Neural crest cell (in vitro differentiated cells): ENCODE measurements at regions not wholly inside any gene's neighbourhood (a gene's known extent, or its start where the extent isn't known, plus 50 kb on each side); places are given as distances from the start of the nearest gene placed in this dataset.

Experiments
- DNase-seq: peaks from one replicate; pipeline ENCODE4 v3.0.0; 2021; ENCODE audit warnings: low read depth, mixed read lengths, low spot score
- H3K27ac Mint-ChIP-seq: one replicate; pipeline ENCODE4 v1.8.0; 2021; ENCODE audit warnings: mild to moderate bottlenecking, mixed read lengths; ENCODE audit not compliant: unreplicated experiment
- H3K27me3 Mint-ChIP-seq: 2 replicates; pipeline ENCODE4 v1.8.0; 2021; ENCODE audit warnings: low read depth, mild to moderate bottlenecking, mixed read lengths
- H3K36me3 Mint-ChIP-seq: 2 replicates; pipeline ENCODE4 v1.8.0; 2021; ENCODE audit warnings: low read depth, mild to moderate bottlenecking, mixed read lengths
- H3K4me1 Mint-ChIP-seq: 2 replicates; pipeline ENCODE4 v1.8.0; 2021; ENCODE audit warnings: mixed read lengths
- H3K4me3 Mint-ChIP-seq: one replicate; pipeline ENCODE4 v1.8.0; 2021; ENCODE audit warnings: mild to moderate bottlenecking, mixed read lengths
- H3K9me3 Mint-ChIP-seq: 2 replicates; pipeline ENCODE4 v1.8.0; 2021; ENCODE audit warnings: mixed read lengths
- TF ChIP-seq, protein P1 (sequence below): fragments of 200-600 bp; sonication (generic); conservative IDR thresholded peaks from 2 replicates; pipeline ENCODE4 v1.5.0; 2021; ENCODE audit warnings: antibody characterized with exemption, mild to moderate bottlenecking

DNA sequence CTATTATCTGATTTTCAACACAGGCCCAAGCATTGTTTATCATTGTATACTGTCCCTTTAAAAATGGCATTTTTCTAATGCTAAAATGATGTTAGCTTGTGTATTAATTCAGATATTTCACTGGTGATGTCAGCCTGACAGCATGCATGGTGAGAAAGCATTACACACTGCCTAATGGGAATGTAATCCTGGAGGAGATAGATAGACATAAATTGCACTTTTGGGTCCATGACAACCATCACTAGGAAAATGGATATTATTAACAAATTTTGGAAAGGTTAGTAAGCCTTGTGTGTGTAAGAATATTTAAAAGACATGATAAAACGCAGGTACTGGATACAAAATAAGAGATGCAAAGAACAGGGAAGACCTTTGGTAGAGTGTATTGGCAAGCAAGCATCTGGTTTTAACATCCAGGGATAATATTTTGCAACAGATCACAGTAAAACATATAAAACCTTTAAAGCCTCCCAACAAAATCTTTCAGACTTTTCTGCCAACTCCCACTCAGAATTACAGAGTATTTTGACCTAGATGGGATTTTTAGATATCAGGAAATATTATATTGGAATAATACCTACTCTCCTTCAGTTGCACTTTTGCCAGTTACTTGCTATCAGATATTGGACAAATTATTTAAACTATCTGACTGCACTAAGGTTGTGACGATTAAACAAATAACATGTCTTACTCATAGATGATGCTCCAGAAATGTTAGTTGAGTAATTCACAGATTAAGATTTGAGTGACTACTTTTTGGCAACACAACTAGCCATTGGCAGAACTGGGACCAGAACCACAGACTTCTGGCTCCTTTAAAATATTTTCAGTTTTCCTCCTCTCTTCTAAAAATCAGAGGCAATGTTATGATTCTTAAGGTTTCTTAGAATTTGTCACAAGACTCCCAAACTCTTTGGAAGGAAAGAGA is 291.6 kb upstream of the SEMA3C start:
- H3K27me3 Mint-ChIP-seq: no peaks in the 10 kb centered on the region
- TF ChIP-seq, protein P1, sequence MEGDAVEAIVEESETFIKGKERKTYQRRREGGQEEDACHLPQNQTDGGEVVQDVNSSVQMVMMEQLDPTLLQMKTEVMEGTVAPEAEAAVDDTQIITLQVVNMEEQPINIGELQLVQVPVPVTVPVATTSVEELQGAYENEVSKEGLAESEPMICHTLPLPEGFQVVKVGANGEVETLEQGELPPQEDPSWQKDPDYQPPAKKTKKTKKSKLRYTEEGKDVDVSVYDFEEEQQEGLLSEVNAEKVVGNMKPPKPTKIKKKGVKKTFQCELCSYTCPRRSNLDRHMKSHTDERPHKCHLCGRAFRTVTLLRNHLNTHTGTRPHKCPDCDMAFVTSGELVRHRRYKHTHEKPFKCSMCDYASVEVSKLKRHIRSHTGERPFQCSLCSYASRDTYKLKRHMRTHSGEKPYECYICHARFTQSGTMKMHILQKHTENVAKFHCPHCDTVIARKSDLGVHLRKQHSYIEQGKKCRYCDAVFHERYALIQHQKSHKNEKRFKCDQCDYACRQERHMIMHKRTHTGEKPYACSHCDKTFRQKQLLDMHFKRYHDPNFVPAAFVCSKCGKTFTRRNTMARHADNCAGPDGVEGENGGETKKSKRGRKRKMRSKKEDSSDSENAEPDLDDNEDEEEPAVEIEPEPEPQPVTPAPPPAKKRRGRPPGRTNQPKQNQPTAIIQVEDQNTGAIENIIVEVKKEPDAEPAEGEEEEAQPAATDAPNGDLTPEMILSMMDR: no peak
- H3K4me1 Mint-ChIP-seq: no peaks in the 10 kb centered on the region
- DNase-seq: no peak
- no peak overlapping the region for H3K27ac Mint-ChIP-seq
- H3K9me3 Mint-ChIP-seq: no peaks in the 10 kb centered on the region
- no peaks in the 10 kb centered on the region for H3K36me3 Mint-ChIP-seq
- H3K4me3 Mint-ChIP-seq: no peak overlapping the region

DNA sequence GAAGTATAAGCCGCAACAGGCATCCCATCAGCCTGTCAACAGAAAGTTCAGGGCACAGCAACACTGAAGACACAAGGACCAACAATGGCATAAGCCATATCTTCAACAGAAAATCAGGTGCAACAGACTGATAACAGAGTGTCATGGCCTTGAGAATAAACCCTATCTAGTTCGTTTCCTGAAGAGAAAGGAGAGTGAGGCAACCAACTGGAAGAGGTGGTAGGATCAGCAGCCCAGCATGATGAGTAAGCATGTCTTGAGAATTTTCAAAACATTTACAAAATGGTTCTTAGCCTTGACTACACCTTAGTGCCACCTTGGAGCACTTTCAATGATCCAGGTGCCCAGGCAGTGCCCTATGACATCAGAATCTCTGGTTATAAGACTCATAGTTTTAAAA is 290.2 kb upstream of the SEMA3C start:
- no peaks in the 10 kb centered on the region for H3K4me1 Mint-ChIP-seq

DNA sequence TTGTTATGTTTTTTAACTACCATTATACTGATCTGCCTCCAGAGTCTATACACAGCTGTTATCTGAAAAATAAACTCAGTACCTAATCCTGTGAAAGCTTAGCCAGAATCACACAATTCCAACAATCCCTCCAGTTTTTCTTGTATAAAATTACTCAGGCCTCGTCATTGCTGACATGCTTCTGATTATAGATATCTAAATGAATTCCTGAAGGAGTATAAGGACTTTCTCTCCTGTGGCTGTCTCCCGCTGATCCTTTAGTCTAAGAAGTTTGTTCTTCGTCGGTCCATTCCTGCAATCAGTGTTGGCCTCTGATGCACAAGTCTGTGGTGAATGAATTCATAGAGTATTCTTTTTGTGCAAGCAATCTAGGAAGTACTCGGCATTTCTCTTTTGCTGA is 288.9 kb upstream of the SEMA3C start:
- H3K27ac Mint-ChIP-seq: no peak overlapping the region
- no peak for DNase-seq
- no peaks in the 10 kb centered on the region for H3K4me1 Mint-ChIP-seq
- no peaks in the 10 kb centered on the region for H3K27me3 Mint-ChIP-seq
- H3K36me3 Mint-ChIP-seq: no peaks in the 10 kb centered on the region
- no peak overlapping the region for H3K4me3 Mint-ChIP-seq
- TF ChIP-seq, protein P1: no peak
- H3K9me3 Mint-ChIP-seq: no peaks in the 10 kb centered on the region

More for the DNA sequence above, 290.2 kb upstream of the SEMA3C start:
- no peaks in the 10 kb centered on the region for H3K27me3 Mint-ChIP-seq
- no peaks in the 10 kb centered on the region for H3K9me3 Mint-ChIP-seq
- TF ChIP-seq, protein P1: no peak
- H3K27ac Mint-ChIP-seq: no peak overlapping the region
- no peak for DNase-seq
- no peaks in the 10 kb centered on the region for H3K36me3 Mint-ChIP-seq
- H3K4me3 Mint-ChIP-seq: no peak overlapping the region

DNA sequence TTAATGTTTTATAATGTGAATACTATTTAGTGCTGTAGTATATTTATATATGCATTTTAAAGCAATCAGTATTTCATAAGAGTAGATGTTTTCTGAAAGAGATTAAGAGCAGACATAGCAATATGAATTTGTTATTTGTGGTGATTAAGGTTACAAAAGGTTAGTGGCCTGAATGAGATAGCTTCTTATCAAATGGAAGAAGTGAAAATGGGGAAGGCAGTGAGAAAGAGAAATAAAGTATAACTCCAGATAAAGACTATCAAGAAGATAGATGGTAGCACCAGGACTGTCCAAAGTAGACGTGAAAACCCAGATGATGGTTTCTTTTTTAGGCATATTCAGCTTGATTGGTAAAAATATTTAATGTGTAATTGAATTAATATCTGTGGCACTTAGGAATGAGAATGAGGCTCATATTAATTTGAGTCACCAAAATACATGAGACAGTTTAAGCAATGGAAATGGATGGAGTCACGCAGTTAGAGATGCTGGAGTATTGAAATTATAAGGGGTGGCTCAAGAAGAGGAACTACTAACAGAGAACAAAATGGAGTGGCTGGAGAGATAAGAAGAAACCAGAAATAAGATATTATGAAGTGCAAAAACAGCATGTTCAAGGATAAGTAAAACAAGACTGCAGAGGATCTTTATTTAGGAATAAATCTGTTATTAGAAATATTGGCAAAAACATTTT is 288.0 kb upstream of the SEMA3C start:
- H3K4me3 Mint-ChIP-seq: no peak overlapping the region
- H3K27ac Mint-ChIP-seq: no peak overlapping the region
- TF ChIP-seq, protein P1: no peak
- H3K27me3 Mint-ChIP-seq: no peaks in the 10 kb centered on the region
- no peaks in the 10 kb centered on the region for H3K36me3 Mint-ChIP-seq
- no peaks in the 10 kb centered on the region for H3K4me1 Mint-ChIP-seq
- DNase-seq: no peak
- no peaks in the 10 kb centered on the region for H3K9me3 Mint-ChIP-seq

DNA sequence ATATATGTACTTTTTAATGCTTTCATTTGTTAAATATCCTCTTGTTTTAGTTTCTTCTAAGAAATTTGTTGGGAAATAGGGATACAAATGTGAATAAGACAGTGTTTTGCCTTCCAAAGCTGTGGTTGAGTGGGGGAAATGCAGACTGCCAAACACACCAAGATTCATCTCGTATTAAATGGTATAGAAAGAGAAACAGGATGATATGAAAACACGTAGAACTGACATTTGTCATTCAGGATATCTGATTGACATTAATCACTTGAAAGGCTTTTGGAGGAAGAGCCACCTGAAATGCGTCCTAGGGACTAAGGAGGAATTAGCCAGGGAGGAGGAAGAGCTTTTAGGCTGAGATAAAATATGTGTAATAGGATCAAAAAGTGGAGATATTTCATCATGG is 287.4 kb upstream of the SEMA3C start:
- TF ChIP-seq, protein P1: no peak
- DNase-seq: no peak
- H3K36me3 Mint-ChIP-seq: no peaks in the 10 kb centered on the region
- no peaks in the 10 kb centered on the region for H3K9me3 Mint-ChIP-seq
- no peak overlapping the region for H3K4me3 Mint-ChIP-seq
- H3K27ac Mint-ChIP-seq: no peak overlapping the region
- no peaks in the 10 kb centered on the region for H3K4me1 Mint-ChIP-seq
- no peaks in the 10 kb centered on the region for H3K27me3 Mint-ChIP-seq
